GM03348 (cell line): ENCODE measurements at regions not wholly inside any gene's neighbourhood (a gene's known extent, or its start where the extent isn't known, plus 50 kb on each side); places are given as distances from the start of the nearest gene placed in this dataset.
A peak's percentile ranks its signal among the peaks of the same experiment; 100 is the strongest.

Experiments
- DNase-seq: peaks from one replicate; pipeline ENCODE4 v3.0.0; 2012; ENCODE audit warnings: low spot score

DNA sequence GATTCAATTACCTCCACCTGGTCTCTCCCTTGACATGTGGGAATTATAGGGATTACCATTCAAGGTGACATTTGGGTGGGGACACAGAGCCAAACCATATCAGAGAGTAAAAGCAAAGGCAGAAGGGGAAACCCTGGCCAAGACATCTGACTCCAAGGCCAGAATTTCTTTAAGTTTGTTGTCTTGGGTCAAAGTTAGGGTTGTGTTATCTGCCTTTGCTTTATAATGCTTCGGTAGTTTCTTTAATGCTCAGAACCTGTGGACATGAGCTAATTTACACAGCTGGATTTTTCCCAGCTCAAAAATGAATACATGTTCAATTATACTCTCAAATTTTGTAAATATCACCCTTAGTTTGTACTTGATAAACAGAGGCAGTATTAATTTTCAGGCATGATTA, 1074.4 kb downstream of the ADGRL2 start:
- no peak for DNase-seq

DNA sequence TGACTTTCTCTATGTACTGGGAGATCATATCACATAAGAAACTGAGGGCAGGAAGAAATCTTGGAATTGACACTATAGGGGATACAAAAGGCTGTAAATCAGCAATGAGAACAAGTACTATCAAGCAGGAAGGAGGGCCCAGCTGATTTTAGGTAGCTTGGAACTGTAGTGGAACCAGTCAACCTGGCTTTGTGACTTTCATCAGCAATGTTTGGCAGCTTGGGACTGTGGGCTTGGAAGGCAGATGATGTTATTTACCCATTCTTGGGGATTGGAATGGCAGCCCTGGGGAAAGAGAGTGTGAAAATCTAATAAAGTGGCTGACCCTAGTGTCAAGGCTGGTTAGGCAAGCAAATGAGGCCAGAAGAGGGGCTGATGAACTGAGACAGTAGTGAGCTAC, 1073.3 kb downstream of the ADGRL2 start:
- DNase-seq, result no peak

DNA sequence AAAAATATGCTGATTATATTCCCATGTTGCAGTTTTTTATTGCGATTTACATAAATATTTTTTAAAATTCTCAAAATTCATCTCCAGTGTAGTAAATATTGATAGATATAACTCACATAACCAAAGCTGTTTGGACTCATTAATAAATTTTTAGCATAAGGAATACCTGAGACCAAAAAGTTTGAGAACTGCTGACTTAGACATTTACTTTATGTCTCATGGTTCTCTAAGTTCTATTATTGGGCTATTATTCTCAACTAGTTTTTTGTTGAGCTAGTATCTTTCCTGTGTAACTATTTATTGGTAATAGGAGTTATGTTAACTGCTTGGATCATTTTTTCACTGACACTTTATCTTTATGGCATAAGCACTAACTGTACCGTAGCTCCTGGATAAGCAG, 1069.6 kb downstream of the ADGRL2 start:
- no peak for DNase-seq

DNA sequence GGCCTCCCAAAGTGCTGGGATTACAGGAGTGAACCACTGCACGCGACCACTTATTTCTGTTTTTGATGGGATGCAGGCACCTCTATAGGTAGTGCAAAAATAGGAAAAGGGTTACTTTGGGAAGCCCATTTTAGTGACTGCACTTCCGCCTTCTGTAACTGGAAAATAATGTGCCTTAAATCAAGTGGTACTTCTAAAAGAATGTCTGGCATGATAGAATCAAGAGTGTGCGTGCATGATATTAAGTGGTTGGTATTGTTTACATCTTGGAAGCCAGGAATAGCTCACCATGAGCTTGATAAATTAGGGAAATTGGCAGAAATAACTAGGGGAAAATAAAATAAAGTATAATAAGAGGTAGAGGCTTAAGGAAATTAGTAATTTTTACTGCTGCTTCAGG, 1067.0 kb downstream of the ADGRL2 start:
- no peak for DNase-seq

DNA sequence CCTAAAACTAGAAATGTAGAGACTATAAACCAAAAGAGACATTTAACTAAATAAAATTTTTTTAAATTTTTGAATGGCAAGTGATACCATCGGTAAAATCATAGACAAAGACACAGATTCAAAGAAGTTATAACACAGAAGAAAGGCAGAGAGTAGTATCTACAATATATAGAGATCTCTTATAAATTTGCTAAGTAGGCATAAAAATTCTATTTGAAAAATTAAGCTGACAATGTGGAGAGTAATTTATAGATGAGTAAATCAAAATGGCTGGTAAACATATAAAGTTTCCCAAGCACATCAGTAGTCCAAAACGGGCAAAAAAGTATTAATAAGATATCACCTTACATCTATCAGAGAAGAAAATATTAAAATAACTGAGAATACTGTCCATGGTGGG, 1061.0 kb downstream of the ADGRL2 start:
- DNase-seq, result no peak

DNA sequence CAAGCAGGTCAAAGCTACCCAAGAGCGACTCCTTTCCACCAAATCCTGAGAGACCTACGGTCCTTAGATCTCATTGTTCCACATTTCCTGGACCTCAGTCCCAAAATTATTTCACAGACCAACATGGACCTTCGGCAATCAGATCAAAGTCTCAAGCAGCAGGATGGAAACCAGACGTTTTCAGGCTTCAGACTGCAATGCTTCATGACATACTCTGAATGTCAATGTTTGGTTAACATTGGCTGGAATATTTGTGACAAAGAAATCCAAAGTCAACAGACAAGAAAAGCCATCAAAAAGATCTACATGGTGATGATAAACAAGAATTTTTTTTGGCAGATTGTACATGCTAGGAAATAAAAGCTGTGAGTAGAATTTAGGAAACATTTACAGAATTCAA, 1057.3 kb downstream of the ADGRL2 start:
- DNase-seq, result no peak

DNA sequence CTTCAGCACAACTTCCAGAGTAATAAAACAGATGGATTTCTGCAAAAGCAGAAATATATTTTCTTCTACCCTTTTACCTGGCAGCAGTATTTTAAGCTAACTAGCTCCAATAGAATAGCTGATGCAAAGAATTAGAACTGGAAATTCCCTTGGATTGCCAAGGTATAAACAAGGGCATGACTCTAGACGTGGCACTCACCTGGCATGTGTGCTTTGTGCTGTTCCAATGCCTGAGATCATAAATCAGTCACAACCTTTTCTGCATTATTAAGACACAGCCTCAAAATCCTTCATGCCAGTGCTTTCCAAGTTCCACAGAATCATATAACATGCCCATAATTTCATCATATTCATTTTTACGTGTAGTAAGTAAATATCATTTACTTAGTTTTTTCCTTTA, 1048.7 kb downstream of the ADGRL2 start:
- no peak for DNase-seq

DNA sequence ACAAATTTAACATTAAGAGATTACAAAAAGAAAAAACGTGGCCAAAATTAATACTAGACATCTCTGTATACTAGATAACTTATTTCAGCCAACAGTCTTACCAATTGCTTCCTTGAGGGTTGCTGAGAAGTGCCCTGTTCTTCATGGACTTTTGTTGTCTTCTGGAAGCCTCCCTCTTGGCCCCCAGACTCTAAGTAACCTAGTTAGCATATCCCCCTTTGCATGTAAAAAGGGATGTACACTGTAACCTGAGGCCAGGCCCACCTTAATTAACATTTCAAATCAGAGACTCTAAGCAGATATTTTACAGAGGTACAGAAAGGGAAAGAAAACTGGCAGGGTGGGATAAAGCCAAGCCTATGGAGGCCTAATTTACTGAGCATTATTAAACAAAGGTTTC, 1047.3 kb downstream of the ADGRL2 start:
- no peak for DNase-seq

DNA sequence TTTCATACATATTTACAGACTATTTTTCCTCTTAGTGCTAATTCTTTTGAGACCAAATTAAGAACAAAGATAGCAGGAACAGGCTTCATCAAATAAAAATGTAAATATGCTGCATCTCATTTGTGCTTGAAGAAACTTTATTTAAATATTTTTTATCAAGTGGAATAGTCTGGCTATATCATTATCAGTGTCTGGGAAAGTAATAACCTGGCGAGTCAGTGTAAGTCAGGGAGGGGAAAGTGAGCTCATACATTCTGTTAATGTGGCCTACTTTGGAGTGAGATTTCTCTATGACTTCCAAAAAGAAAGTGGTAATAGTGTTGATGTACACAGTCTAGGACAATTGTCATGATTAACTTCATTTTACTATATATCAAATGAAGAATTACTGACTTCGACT, 1045.1 kb downstream of the ADGRL2 start:
- no peak for DNase-seq

DNA sequence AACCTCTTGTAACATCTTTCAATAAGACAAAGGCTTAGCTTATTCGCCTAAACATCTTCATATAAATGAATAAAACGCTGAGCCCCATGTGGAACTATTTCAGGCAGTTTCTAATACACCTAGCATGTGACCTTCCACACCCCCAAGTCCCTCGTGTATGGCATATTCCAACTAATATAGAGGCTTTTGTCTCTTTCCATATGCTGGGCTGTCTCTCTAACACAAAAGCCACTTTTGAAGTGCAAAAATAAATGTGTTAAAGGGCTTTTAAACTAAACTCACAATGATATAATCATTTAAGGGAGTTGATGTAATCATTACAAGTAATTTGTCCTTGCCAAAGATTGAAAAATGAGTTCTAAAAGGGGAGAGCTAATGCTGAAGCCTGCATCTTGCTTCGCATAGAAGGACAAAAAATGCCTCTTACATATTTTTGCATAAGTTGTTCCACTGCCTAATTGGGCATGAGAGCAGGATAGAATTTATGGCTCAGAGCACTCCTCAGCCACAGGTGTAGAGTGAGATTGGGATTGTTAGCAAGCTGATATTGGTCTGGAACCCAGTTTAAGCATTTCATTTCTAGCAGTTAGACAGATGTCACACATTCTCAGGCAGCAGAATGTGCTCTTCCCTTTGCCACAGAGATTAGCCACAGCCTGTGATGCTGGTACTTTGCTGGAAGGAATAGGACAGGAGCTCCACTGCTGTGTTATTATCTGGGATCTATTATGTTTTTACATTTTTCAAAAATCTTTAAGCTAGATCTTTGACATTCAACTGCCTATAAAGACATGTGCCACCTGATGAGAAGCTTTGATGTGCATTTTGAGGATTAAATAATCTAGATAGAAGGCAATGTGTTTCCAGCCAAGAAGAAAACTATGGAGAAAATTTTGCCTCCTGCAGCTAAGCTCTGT, 1044.4 kb downstream of the ADGRL2 start:
- no peak for DNase-seq

DNA sequence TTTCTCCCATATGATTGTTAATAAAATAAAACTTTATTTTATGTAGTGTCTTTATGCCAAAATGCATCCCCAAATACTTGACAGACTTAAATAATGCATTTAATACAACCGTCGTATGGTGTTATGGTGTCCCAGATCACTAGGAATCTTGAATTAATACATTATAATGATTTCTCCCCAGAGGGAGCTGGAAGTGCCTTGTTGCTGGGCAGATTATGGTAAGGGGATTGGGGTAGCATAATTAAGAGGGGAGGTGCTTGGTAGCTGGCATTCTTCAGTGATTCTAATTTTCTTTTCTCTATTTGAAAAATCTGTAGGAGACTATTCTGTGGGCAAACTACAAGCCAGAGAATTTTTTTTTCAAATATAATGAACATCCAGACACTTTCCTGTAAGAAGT, 1043.7 kb downstream of the ADGRL2 start:
- no peak for DNase-seq

DNA sequence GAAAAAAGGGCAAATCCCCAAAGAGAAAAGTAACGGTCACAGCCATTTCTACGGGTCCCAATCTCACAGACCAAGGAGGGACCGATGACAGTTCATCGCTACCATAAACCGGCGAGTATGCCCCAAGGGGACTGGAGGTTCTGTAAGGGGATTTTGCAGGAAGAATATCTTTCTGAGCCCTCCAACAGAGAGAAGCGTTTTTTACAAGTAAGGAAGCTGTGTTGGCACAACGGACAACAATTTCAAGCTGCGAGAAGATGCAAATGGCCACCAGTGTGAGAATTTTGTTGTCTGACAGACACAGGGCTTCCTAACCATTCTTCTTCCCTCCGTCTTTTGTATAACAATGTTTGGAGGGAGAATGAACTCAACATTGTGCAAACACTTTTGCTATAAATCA, 1043.1 kb downstream of the ADGRL2 start:
- no peak for DNase-seq

DNA sequence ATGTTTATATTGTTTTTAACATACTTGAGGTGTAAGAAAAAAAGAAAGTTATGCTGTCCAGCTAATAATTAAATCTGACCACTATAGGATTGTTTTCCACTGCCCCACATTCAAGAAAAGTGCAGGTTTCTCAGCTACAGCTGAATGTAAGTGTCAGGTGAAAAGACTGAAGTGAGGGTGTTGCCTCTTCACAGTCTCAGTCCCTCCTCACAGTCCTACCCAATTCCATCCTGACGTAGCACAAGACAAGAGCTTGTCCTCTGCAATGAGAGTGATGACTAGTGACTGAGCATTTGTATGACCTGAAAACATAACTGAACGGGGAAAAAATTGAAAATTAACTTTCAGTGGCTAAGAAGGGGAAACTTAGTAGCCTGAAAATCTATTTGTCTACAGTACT, 1039.5 kb downstream of the ADGRL2 start:
- no peak for DNase-seq

DNA sequence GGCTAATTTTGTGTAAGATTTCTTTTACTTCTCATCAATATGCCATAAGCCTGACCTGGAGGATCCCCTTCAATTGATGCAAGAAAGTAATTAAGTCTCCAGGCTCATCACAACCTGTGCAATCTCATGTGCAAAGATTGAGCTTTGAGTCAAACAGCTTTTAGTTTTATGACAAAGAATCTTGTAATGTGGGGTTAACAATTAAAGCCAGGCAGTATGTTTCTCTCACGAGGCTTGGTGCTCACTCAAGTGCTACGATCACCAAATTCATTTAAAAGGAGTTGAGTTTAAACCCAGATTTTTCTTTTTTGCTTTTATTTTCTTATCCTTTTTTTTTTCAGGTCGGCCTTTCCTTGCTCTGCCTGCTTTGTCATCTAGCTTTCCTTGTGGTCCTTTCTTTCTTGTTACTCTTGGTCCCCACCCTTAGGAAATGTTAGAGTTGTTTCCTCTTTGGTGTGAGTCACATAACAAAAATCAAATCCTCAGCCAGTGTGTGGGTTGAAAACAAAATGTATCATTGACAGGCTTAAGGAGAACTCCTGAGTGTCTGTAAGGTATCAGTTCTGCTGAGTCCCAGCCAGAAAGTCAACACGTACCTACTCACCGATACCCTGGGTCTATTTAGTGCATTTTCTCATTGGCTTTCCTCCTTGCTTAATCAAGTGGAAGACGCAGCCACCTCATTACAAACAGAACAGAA, 1037.2 kb downstream of the ADGRL2 start:
- DNase-seq, result peak; percentile 3

DNA sequence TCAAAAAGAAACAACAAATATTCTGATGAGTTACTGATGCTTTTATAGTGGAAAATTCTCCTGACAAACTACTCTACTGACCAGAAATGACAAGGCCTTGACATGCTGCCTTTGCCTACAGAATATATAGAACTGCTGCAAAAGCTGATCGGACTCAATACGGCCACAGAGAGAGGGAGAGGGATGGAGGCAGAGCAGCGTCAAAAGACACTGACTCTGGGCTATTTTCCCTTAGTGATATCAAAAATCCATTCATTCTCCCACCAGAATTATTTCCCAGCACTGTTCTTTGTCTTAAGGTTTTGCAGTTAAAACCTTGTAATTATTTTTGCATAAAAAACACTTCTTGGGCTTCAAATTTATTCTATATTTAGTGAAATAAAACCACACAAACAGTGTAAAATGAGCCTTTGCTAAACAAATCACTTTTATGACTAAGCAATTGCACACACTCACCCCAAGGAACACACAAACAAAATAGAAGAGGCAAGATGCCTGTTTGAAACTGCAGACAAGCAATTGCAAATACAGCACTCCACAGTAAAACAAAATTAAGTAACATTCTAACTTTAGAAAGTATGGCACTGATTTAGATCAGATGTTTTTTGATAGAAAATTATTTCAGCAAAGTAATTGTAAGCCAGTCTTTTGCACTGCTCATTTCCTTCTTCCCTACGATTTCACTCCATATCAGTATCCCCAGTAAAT, 1036.4 kb downstream of the ADGRL2 start:
- DNase-seq, result no peak

DNA sequence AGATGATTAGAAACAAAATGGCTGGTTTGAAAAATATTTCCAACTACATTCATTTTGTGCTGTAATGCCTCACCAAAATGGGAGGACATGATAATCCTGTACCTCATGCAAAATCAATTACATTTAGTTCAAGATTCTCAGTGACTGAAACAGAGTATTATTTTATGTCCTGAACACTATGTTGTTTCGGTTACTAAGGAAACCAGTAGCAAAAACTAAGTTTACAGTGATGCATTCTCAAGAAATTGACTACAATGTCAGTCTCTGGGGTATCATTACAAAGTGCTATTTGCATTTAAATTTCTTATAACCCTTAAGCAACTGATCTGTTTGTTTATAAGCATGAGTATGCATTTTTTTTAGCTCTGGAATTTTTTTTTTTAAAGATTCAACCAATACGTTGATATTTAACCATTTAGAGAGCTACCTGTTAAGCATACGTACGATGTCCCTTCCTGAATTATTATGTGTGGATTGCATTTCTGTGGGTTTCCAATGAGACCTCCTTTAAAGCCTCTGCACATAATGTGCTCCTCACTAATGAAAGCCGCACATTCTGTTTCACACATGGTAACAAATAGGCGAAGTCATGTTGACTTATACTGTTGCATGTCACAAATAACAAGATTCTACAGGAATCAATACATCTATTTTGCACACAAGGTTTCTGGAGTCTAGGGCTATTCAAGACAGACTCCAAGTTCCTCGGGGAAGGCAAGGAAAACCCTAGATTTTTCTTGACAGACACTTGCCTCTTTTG, 1035.7 kb downstream of the ADGRL2 start:
- no peak for DNase-seq

DNA sequence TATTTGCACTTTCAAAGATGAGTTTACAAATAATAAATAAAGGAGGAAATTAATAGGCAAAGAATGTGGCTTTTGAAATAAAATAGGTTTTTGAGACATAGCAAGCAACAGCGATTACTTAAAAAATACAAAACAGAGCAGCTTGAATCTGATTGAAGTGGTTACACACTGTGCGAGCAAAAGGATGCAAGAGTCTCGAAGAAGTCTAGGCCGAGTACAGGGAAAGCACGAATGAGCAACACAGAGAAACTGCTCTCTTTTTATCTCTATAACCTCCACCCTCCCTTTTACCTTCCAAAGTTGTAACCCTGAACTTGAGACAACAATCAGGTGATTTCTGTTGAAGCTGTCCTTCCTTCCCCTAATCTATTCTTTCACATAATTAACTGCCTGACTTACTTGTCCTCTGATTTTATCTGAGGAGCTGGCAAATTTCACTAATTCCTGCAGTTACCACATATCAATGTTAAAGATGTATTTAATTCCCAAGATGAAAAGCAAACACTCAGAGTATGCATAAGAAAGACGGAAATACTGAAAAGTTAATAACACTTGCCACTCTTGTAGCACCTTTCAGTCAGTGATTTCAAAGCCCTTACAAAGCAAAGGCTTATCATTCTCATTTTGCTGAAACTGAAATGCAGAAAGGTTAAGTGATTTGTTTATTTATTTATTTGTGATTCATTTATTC, 1030.1 kb downstream of the ADGRL2 start:
- no peak for DNase-seq

DNA sequence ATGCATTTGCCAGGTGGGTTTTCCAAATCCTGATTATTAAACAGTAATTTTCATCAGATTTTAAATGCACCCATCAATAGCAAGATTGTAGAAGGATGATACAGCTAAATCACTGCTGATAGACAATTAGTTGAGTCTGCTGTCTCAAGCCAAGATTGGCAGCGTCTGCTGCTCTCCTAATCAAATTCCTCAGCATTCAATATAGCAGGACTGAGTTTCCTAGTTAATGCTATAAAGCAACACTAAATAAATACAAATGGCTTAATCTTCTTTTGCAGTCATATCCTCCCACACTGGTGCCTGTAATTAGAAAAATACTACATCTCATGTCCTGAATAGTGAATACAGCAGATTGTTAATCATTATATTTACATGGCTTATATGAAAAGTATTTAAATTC, 1028.8 kb downstream of the ADGRL2 start:
- DNase-seq, result no peak

DNA sequence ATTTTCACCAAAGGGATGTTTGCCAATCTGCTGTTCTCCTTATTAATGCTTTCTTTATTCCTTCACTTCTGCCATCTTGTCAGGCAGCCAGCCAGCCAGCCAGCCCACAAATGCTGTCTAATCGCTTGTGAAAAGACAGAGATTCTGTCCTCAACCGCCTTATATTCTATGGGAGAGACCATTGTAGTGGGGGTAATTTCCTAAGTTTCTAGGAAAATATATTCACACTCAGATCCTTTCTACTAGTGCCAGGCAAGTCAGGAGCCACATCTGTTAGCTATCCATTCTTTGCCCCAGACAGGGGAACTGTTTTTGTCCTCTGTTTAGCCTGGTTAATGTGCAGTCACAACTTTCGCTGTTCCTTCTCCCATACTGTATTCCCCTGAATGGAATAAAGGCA, 1023.1 kb downstream of the ADGRL2 start:
- no peak for DNase-seq

DNA sequence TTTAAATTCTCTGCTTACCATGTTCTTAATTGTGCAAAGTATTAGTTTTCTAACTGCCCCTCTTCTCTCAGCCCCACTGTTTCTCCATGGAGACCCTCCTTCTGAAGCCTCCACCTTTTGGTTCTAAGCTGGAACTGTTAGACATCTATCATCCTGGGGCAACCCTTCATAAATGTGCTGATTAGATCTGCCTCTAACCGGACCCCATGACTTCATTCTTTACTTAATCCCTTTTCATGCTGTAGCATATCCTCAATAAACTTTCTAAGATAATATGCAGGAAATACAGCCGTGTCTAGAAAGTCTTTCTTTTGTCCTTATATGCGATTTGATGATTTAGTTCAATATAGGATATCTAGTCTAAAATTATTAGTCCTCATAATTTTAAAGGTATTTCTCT, 1020.1 kb downstream of the ADGRL2 start:
- DNase-seq, result no peak

DNA sequence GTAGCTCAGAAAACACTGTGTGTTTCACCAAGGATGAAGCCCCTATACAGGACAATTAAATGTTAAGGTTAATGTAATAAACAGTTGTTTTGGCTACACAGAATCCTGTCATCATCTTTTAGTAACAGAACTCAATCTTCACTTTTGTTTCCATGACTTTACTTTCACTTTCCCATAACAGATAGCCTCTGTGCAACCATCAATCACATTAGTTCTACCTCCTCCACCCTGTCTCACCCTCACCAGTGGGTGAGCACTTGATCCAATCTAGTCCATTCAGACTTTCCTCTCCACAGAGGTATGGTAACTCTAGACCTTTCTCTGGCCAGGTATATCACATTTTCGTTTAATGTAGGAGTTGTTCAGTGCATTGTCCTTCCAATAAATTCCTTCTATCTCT, 1018.5 kb downstream of the ADGRL2 start:
- no peak for DNase-seq

DNA sequence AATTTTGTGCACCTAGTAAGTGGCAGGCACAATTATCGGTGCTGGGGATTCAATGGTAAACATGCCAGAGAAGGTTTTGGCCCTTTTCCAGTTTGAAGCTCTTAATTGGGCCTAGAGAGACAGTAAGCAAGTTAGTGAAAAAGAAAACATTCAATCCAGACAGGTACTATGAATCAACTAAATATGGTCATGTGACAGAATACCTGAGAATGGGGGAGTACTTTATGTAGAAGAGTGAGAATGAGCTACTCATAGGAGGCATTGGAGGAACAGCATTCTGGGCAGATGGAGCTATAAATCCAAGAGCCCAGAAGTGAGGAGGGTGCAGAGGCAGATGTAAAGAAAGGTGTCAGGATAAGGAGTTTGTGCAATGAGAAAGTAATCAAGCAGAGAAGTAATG, 1017.9 kb downstream of the ADGRL2 start:
- no peak for DNase-seq
